Testis (tissue), 2 donors: ENCODE measurements at regions not wholly inside any gene's neighbourhood (a gene's known extent, or its start where the extent isn't known, plus 50 kb on each side); places are given as distances from the start of the nearest gene placed in this dataset.

Source experiments
- POLR2A ChIP-seq: fragments of 450-650 bp; IDR thresholded peaks from one replicate; pipeline ENCODE4 v1.6.1; 2017; ENCODE audit warnings: antibody characterized with exemption, mild to moderate bottlenecking, moderate library complexity
- TF ChIP-seq, protein P1 (sequence below), 3 experiments: fragments of 450-650 bp in 2 of 3; fragments of 200-600 bp in 1 of 3; sonication (generic) in 1 of 3; IDR thresholded peaks; one replicate each; pipeline ENCODE4 v1.5.1; 2016 to 2019; ENCODE audit warnings: antibody characterized with exemption in 3 of 3, mild to moderate bottlenecking in 2 of 3, moderate library complexity in 1 of 3

DNA sequence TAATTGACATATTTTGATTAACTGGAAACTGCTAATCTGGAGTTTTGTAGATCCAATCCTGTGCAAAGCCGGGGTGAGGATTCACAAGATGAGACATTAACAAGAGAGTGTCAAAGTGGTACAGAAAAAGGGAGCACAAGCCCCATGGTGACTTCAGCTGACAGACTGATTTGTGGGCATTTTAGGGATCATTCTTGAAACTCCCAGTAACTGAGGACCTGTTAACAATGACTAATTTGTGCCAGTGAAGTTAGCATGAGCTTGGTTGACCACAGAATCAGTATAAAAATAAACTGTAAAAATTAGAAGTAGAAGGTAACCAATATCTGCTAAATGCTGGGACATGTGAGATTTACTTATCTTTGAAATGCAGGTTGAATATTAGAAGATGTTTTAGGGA, 1578.3 kb downstream of the EFNA5 start:
- TF ChIP-seq, protein P1, sequence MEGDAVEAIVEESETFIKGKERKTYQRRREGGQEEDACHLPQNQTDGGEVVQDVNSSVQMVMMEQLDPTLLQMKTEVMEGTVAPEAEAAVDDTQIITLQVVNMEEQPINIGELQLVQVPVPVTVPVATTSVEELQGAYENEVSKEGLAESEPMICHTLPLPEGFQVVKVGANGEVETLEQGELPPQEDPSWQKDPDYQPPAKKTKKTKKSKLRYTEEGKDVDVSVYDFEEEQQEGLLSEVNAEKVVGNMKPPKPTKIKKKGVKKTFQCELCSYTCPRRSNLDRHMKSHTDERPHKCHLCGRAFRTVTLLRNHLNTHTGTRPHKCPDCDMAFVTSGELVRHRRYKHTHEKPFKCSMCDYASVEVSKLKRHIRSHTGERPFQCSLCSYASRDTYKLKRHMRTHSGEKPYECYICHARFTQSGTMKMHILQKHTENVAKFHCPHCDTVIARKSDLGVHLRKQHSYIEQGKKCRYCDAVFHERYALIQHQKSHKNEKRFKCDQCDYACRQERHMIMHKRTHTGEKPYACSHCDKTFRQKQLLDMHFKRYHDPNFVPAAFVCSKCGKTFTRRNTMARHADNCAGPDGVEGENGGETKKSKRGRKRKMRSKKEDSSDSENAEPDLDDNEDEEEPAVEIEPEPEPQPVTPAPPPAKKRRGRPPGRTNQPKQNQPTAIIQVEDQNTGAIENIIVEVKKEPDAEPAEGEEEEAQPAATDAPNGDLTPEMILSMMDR (IDR thresholded peaks at IDR 0.05): no peak
- no peak for TF ChIP-seq POLR2A
